NB4 (cell line): ENCODE measurements at regions not wholly inside any gene's neighbourhood (a gene's known extent, or its start where the extent isn't known, plus 50 kb on each side); places are given as distances from the start of the nearest gene placed in this dataset.

ENCODE experiments used
- POLR2A ChIP-seq: IDR thresholded peaks from 2 replicates; pipeline ENCODE4 v1.6.1; 2011; ENCODE audit warnings: mild to moderate bottlenecking; ENCODE audit not compliant: insufficient read length; ENCODE audit errors: extremely low read depth
- TF ChIP-seq, protein P1 (sequence below): IDR thresholded peaks from one replicate; pipeline ENCODE4 v1.5.1; 2012; ENCODE audit warnings: low read depth, low read length

DNA sequence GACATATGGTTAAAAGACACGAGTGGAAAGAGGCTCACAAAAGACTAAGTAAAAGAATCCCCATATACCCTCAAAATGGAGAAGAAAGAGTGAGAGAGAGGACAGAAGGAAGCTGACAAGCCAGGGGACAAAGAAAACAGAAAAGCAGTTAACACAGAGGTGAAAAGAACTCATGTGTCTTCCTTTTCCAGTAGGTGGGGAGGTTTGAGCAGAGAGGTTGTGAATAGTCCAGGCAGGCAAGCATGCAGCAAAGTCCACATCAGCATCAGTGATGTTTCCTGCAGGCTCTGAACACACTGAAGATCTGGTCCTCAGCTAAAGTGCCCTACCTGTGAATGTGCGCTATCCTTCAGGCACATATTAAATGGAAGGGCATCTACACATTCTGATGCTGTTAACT lies 196.5 kb upstream of the IRAK1BP1 start:
- TF ChIP-seq, protein P1, sequence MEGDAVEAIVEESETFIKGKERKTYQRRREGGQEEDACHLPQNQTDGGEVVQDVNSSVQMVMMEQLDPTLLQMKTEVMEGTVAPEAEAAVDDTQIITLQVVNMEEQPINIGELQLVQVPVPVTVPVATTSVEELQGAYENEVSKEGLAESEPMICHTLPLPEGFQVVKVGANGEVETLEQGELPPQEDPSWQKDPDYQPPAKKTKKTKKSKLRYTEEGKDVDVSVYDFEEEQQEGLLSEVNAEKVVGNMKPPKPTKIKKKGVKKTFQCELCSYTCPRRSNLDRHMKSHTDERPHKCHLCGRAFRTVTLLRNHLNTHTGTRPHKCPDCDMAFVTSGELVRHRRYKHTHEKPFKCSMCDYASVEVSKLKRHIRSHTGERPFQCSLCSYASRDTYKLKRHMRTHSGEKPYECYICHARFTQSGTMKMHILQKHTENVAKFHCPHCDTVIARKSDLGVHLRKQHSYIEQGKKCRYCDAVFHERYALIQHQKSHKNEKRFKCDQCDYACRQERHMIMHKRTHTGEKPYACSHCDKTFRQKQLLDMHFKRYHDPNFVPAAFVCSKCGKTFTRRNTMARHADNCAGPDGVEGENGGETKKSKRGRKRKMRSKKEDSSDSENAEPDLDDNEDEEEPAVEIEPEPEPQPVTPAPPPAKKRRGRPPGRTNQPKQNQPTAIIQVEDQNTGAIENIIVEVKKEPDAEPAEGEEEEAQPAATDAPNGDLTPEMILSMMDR: no peak
- no peak for TF ChIP-seq POLR2A
